Liver (tissue), 8 donors: ENCODE measurements at regions not wholly inside any gene's neighbourhood (a gene's known extent, or its start where the extent isn't known, plus 50 kb on each side); places are given as distances from the start of the nearest gene placed in this dataset.
"Not testable (repeated sequence)": the region's sequence is repeated elsewhere in the genome, so short reads cannot be mapped to it uniquely, and the experiment has no call there.

Experiments used
- DNase-seq: peaks from one replicate; pipeline ENCODE4 v3.0.0-alpha.2; 2017; ENCODE audit warnings: low spot score
- H3K27ac ChIP-seq, 2 donors: one replicate each; pipeline ENCODE4 v1.7.0; 2013; ENCODE audit warnings: inconsistent platforms in 2 of 2, low read length in 2 of 2, control low read depth in 1 of 2, low read depth in 1 of 2, mild to moderate bottlenecking in 1 of 2
- H3K27me3 ChIP-seq, 4 donors: one replicate each; pipeline versions ENCODE4 v1.6.1 to v1.7.0; 2013; ENCODE audit warnings: low read length in 3 of 4, inconsistent platforms in 1 of 4, mild to moderate bottlenecking in 1 of 4, moderate library complexity in 1 of 4; ENCODE audit not compliant: control insufficient read depth in 4 of 4, insufficient read depth in 4 of 4
- H3K36me3 ChIP-seq, 4 donors: one replicate each; pipeline versions ENCODE4 v1.6.1 to v1.7.0; 2013; ENCODE audit warnings: low read length in 3 of 4, mild to moderate bottlenecking in 3 of 4, low read depth in 1 of 4, moderate library complexity in 1 of 4; ENCODE audit not compliant: control insufficient read depth in 4 of 4, insufficient read depth in 3 of 4
- H3K4me1 ChIP-seq, 4 donors: one replicate each; pipeline versions ENCODE4 v1.6.1 to v1.7.0; 2013; ENCODE audit warnings: low read length in 3 of 4, mild to moderate bottlenecking in 3 of 4, moderate library complexity in 1 of 4; ENCODE audit not compliant: control insufficient read depth in 4 of 4, insufficient read depth in 4 of 4
- H3K4me3 ChIP-seq, 3 donors: one replicate each; pipeline versions ENCODE4 v1.6.1 to v1.7.0; 2013; ENCODE audit warnings: low read length in 3 of 3, control low read depth in 1 of 3, low read depth in 1 of 3, mild to moderate bottlenecking in 1 of 3
- H3K9ac ChIP-seq, 2 donors: one replicate each; pipeline ENCODE4 v1.7.0; 2013; ENCODE audit warnings: low read length in 2 of 2, mild to moderate bottlenecking in 2 of 2, moderate library complexity in 2 of 2, control low read depth in 1 of 2, low read depth in 1 of 2
- H3K9me3 ChIP-seq, 4 donors: one replicate each; pipeline versions ENCODE4 v1.6.1 to v1.7.0; 2013; ENCODE audit warnings: low read length in 3 of 4; ENCODE audit not compliant: control insufficient read depth in 4 of 4
- CTCF ChIP-seq: fragments of 150-350 bp; IDR thresholded peaks from 2 replicates; pipeline ENCODE4 v1.5.1; 2017; ENCODE audit warnings: improper control_type of control experiment, low read depth, low read length; ENCODE audit not compliant: missing input control
- FOXA1 ChIP-seq: IDR thresholded peaks from 2 replicates; pipeline ENCODE4 v1.6.1; 2016; ENCODE audit warnings: antibody characterized with exemption
- FOXA2 ChIP-seq: IDR thresholded peaks from 2 replicates; pipeline ENCODE4 v1.6.1; 2016; ENCODE audit warnings: antibody characterized with exemption
- GABPA ChIP-seq, 2 donors: IDR thresholded peaks in 1 of 2; conservative IDR thresholded peaks in 1 of 2; 2 replicates each; pipeline ENCODE4 v1.6.1; 2016; ENCODE audit warnings: antibody characterized with exemption in 2 of 2, mild to moderate bottlenecking in 1 of 2, moderate library complexity in 1 of 2
- HNF4A ChIP-seq, 2 donors: conservative IDR thresholded peaks; 2 replicates each; pipeline ENCODE4 v1.6.1; 2016; ENCODE audit warnings: antibody characterized with exemption in 2 of 2, mild to moderate bottlenecking in 2 of 2
- HNF4G ChIP-seq: IDR thresholded peaks from 2 replicates; pipeline ENCODE4 v1.6.1; 2016; ENCODE audit warnings: antibody characterized with exemption
- JUND ChIP-seq, 2 donors: IDR thresholded peaks; 2 replicates each; pipeline ENCODE4 v1.6.1; 2016; ENCODE audit warnings: antibody characterized with exemption in 2 of 2
- MAX ChIP-seq: IDR thresholded peaks from 2 replicates; pipeline ENCODE4 v1.6.1; 2016; ENCODE audit warnings: antibody characterized with exemption
- NR2F2 ChIP-seq: IDR thresholded peaks from 2 replicates; pipeline ENCODE4 v1.6.1; 2016; ENCODE audit warnings: antibody characterized with exemption
- RAD21 ChIP-seq, 2 donors: IDR thresholded peaks; 2 replicates each; pipeline ENCODE4 v1.6.1; 2016; ENCODE audit warnings: antibody characterized with exemption in 2 of 2, mild to moderate bottlenecking in 2 of 2
- RXRA ChIP-seq, 2 donors: IDR thresholded peaks; 2 replicates each; pipeline ENCODE4 v1.6.1; 2017 to 2018; ENCODE audit warnings: antibody characterized with exemption in 2 of 2, mild to moderate bottlenecking in 1 of 2
- SP1 ChIP-seq: IDR thresholded peaks from 2 replicates; pipeline ENCODE4 v1.6.1; 2018; ENCODE audit warnings: antibody characterized with exemption, mild to moderate bottlenecking
- YY1 ChIP-seq: IDR thresholded peaks from 2 replicates; pipeline ENCODE4 v1.6.1; 2016; ENCODE audit warnings: antibody characterized with exemption, mild to moderate bottlenecking
- ZBTB33 ChIP-seq: IDR thresholded peaks from 2 replicates; pipeline ENCODE4 v1.6.1; 2016; ENCODE audit warnings: antibody characterized with exemption
- WGBS: extraction: QIAGEN DNeasy Blood & Tissue Kit; methylation state at CpG from one replicate; pipeline ENCODE4 v1.1.7; 2013; 5-methylcytosine and 5-hydroxymethylcytosine counted together
- TF ChIP-seq, protein P1 (sequence below): IDR thresholded peaks from 2 replicates; pipeline ENCODE4 v1.6.1; 2016; ENCODE audit warnings: antibody characterized with exemption, mild to moderate bottlenecking
- TF ChIP-seq, protein P2 (sequence below): IDR thresholded peaks from 2 replicates; pipeline ENCODE4 v1.6.1; 2016; ENCODE audit warnings: antibody characterized with exemption
- donor health status: healthy.
- donor health status: healthy.
- donor health status: healthy.
- donor health status: healthy.
- donor health status: healthy.

GRCh38 chr5:25285136-25285535, 640.4 kb upstream of the CDH10 start (continued):
- TF ChIP-seq, protein P1, sequence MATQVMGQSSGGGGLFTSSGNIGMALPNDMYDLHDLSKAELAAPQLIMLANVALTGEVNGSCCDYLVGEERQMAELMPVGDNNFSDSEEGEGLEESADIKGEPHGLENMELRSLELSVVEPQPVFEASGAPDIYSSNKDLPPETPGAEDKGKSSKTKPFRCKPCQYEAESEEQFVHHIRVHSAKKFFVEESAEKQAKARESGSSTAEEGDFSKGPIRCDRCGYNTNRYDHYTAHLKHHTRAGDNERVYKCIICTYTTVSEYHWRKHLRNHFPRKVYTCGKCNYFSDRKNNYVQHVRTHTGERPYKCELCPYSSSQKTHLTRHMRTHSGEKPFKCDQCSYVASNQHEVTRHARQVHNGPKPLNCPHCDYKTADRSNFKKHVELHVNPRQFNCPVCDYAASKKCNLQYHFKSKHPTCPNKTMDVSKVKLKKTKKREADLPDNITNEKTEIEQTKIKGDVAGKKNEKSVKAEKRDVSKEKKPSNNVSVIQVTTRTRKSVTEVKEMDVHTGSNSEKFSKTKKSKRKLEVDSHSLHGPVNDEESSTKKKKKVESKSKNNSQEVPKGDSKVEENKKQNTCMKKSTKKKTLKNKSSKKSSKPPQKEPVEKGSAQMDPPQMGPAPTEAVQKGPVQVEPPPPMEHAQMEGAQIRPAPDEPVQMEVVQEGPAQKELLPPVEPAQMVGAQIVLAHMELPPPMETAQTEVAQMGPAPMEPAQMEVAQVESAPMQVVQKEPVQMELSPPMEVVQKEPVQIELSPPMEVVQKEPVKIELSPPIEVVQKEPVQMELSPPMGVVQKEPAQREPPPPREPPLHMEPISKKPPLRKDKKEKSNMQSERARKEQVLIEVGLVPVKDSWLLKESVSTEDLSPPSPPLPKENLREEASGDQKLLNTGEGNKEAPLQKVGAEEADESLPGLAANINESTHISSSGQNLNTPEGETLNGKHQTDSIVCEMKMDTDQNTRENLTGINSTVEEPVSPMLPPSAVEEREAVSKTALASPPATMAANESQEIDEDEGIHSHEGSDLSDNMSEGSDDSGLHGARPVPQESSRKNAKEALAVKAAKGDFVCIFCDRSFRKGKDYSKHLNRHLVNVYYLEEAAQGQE: no peak
- no peak for TF ChIP-seq GABPA (IDR thresholded peaks at IDR 0.05 in 1 of 2, conservative IDR thresholded peaks at IDR 0.05 in 1 of 2)

DNA sequence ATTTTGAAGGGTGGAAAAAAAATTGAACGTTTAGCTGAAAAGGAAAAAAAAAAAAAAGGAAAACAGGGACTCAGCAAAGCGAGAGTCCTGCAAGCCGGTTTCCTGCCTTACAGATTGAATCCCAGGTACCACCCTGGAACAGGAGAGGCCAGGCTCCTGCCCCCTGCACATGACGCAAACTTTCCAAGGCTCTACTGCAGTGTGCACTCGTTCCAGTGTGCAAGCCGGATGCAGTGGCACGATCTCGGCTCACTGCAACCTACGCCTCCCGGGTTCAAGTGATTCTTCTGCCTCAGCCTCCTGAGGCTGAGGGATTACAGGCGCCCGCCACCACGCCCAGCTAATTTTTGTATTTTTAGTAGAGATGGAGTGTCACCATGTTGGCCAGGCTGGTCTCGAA, 618.7 kb upstream of the CDH10 start:
- not testable (repeated sequence) for DNase-seq, H3K36me3 ChIP-seq, H3K9ac ChIP-seq, H3K27me3 ChIP-seq, H3K4me1 ChIP-seq, H3K27ac ChIP-seq, H3K4me3 ChIP-seq, H3K9me3 ChIP-seq
- WGBS: 89% methylated on average over 14 of the region's 14 CpGs

DNA sequence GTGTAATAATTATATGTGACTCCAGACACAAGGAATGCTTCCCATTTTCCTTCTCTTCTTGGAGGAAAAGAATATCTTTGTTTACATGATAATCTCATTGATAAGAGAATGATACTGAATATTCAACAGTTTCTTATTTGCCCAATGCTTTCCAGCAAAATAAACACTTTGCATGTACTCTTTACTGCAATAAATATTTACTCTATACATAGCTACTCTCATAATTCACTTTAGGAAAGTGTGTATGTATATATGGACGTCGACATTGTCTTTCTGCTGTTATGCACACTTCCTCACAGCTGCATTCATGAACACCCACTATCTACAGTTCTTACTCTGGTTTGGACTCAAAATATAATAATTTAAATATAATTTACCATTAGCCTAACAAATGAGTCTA, 617.4 kb upstream of the CDH10 start:
- 70% methylated on average over 2 of the region's 2 CpGs for WGBS
- TF ChIP-seq FOXA2 (no peak), FOXA1 (no peak)
- H3K27ac ChIP-seq: no peak overlapping the region

GRCh38 chr5:25255128-25255527, 610.4 kb upstream of the CDH10 start:
- Histone ChIP-seq H3K4me1 (no peaks in the 10 kb centered on the region), H3K9ac (no peak overlapping the region), H3K27ac (no peak overlapping the region), H3K27me3 (no peaks in the 10 kb centered on the region), H3K4me3 (no peak overlapping the region), H3K36me3 (no peaks in the 10 kb centered on the region), H3K9me3 (no peaks in the 10 kb centered on the region)
- no peak for DNase-seq
- 38% methylated on average over 1 of the region's 1 CpG for WGBS
- TF ChIP-seq HNF4G (no peak), MAX (no peak), NR2F2 (no peak), SP1 (no peak), ZBTB33 (no peak), RAD21 (IDR thresholded peaks at IDR 0.05) (no peak), JUND (IDR thresholded peaks at IDR 0.05) (no peak), RXRA (IDR thresholded peaks at IDR 0.05) (no peak), YY1 (no peak), CTCF (no peak), HNF4A (conservative IDR thresholded peaks at IDR 0.05) (no peak), GABPA (IDR thresholded peaks at IDR 0.05 in 1 of 2, conservative IDR thresholded peaks at IDR 0.05 in 1 of 2) (no peak), FOXA2 (no peak), FOXA1 (no peak)
- TF ChIP-seq, protein P2, sequence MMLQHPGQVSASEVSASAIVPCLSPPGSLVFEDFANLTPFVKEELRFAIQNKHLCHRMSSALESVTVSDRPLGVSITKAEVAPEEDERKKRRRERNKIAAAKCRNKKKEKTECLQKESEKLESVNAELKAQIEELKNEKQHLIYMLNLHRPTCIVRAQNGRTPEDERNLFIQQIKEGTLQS: no peak
- TF ChIP-seq, protein P1: no peak

More for the DNA sequence above, 617.4 kb upstream of the CDH10 start:
- Histone ChIP-seq H3K4me3 (no peak overlapping the region), H3K9me3 (no peaks in the 10 kb centered on the region), H3K4me1 (no peaks in the 10 kb centered on the region), H3K9ac (no peak overlapping the region), H3K36me3 (no peaks in the 10 kb centered on the region), H3K27me3 (no peaks in the 10 kb centered on the region)
- DNase-seq: no peak
